ENCODE measurements at regions not wholly inside any gene's neighbourhood (a gene's known extent, or its start where the extent isn't known, plus 50 kb on each side); places are given as distances from the start of the nearest gene placed in this dataset.
"Not testable (repeated sequence)": the region's sequence is repeated elsewhere in the genome, so short reads cannot be mapped to it uniquely, and the experiment has no call there.

GRCh38 chr2:234352270-234352669 lies 144.6 kb downstream of the ARL4C start:
- no peak overlapping the region for H3K4me3 Mint-ChIP-seq
- peak overlapping the region in 1 of 3 donors; percentile 71 for H3K27ac Mint-ChIP-seq
- H3K9me3 Mint-ChIP-seq, result peaks cover 5 to 10% (median 7%) of the 10 kb centered on the region in 3 donors

GRCh38 chr2:234351866-234352265 lies 145.0 kb downstream of the ARL4C start:
- Mint-ChIP-seq H3K4me1 (peaks cover 14 to 21% (median 16%) of the 10 kb centered on the region in 3 donors), H3K9me3 (peaks cover 5 to 10% (median 7%) of the 10 kb centered on the region in 3 donors)
- H3K27ac Mint-ChIP-seq, H3K4me3 Mint-ChIP-seq, H3K27me3 Mint-ChIP-seq, H3K36me3 Mint-ChIP-seq: not testable (repeated sequence)

More at GRCh38 chr2:234352270-234352669, 144.6 kb downstream of the ARL4C start:
- Mint-ChIP-seq H3K36me3 (no peaks in the 10 kb centered on the region), H3K4me1 (peaks cover 14 to 21% (median 16%) of the 10 kb centered on the region in 3 donors), H3K27me3 (peaks cover 6% of the 10 kb centered on the region)

GRCh38 chr2:234348081-234348480 lies 148.8 kb downstream of the ARL4C start:
- peak overlapping the region in 1 of 4 donors; percentile 42 for H3K4me3 Mint-ChIP-seq

GRCh38 chr2:234345921-234346320 lies 151.0 kb downstream of the ARL4C start:
- Mint-ChIP-seq H3K27me3 (no peaks in the 10 kb centered on the region), H3K36me3 (no peaks in the 10 kb centered on the region), H3K9me3 (no peaks in the 10 kb centered on the region), H3K27ac (peak overlapping the region in 1 of 3 donors; percentile 58), H3K4me1 (peaks cover 10 to 12% (median 11%) of the 10 kb centered on the region in 3 donors), H3K4me3 (no peak overlapping the region)

More at GRCh38 chr2:234348081-234348480, 148.8 kb downstream of the ARL4C start:
- peaks cover 3 to 8% (median 6%) of the 10 kb centered on the region in 3 donors for H3K9me3 Mint-ChIP-seq
- H3K36me3 Mint-ChIP-seq, result no peaks in the 10 kb centered on the region
- peaks cover 6 to 12% (median 10%) of the 10 kb centered on the region in 3 donors for H3K4me1 Mint-ChIP-seq
- no peak overlapping the region for H3K27ac Mint-ChIP-seq
- H3K27me3 Mint-ChIP-seq, result peaks cover under 1% of the 10 kb centered on the region

GRCh38 chr2:234344012-234344411 lies 152.9 kb downstream of the ARL4C start:
- Mint-ChIP-seq H3K9me3 (peaks cover 0 to 7% (median 3%) of the 10 kb centered on the region in 3 donors), H3K4me1 (peaks cover 11 to 15% (median 11%) of the 10 kb centered on the region in 3 donors), H3K27ac (no peak overlapping the region), H3K4me3 (no peak overlapping the region), H3K36me3 (peaks cover under 1% of the 10 kb centered on the region), H3K27me3 (no peaks in the 10 kb centered on the region)

- Mint-ChIP-seq H3K4me1 (peaks cover 10 to 15% (median 12%) of the 10 kb centered on the region in 3 donors), H3K27ac (no peak overlapping the region), H3K27me3 (no peaks in the 10 kb centered on the region)
Observed at GRCh38 chr2:234343372-234343771, 153.5 kb downstream of the ARL4C start.

GRCh38 chr2:234341306-234341985 lies 155.4 kb downstream of the ARL4C start:
- peaks cover 4 to 5% (median 4%) of the 10 kb centered on the region in 3 donors for H3K4me1 Mint-ChIP-seq
- peaks cover 4% of the 10 kb centered on the region for H3K27me3 Mint-ChIP-seq
- H3K36me3 Mint-ChIP-seq, result peaks cover 3% of the 10 kb centered on the region
- H3K9me3 Mint-ChIP-seq, result peaks cover 0 to 8% (median 3%) of the 10 kb centered on the region in 3 donors
- H3K27ac Mint-ChIP-seq, result no peak overlapping the region
- no peak overlapping the region for H3K4me3 Mint-ChIP-seq

More at GRCh38 chr2:234343372-234343771, 153.5 kb downstream of the ARL4C start:
- Mint-ChIP-seq H3K4me3 (no peak overlapping the region), H3K36me3 (peaks cover 3% of the 10 kb centered on the region), H3K9me3 (peaks cover 0 to 8% (median 3%) of the 10 kb centered on the region in 3 donors)

GRCh38 chr2:234339501-234339900 lies 157.4 kb downstream of the ARL4C start:
- H3K27ac Mint-ChIP-seq, result no peak overlapping the region
- peaks cover 3% of the 10 kb centered on the region for H3K36me3 Mint-ChIP-seq
- no peak overlapping the region for H3K4me3 Mint-ChIP-seq
- H3K4me1 Mint-ChIP-seq, result peaks cover 4 to 5% (median 4%) of the 10 kb centered on the region in 3 donors
- peaks cover 0 to 8% (median 3%) of the 10 kb centered on the region in 3 donors for H3K9me3 Mint-ChIP-seq
- H3K27me3 Mint-ChIP-seq, result peaks cover 7% of the 10 kb centered on the region

- H3K27ac Mint-ChIP-seq, result no peak overlapping the region
- peaks cover 4 to 5% (median 4%) of the 10 kb centered on the region in 3 donors for H3K4me1 Mint-ChIP-seq
- H3K4me3 Mint-ChIP-seq, result no peak overlapping the region
- peaks cover 5% of the 10 kb centered on the region for H3K36me3 Mint-ChIP-seq
- peaks cover 10% of the 10 kb centered on the region for H3K27me3 Mint-ChIP-seq
- peaks cover 0 to 8% (median 3%) of the 10 kb centered on the region in 3 donors for H3K9me3 Mint-ChIP-seq
Observed at GRCh38 chr2:234339011-234339410, 157.9 kb downstream of the ARL4C start.

GRCh38 chr2:234335661-234336228 lies 161.1 kb downstream of the ARL4C start:
- Mint-ChIP-seq H3K27me3 (peaks cover 19% of the 10 kb centered on the region), H3K9me3 (peaks cover 0 to 8% (median 3%) of the 10 kb centered on the region in 3 donors), H3K27ac (peak overlapping the region in 1 of 3 donors; percentile 33), H3K4me1 (peaks cover 0 to 13% (median 5%) of the 10 kb centered on the region in 3 donors), H3K4me3 (no peak overlapping the region), H3K36me3 (peaks cover 5% of the 10 kb centered on the region)

GRCh38 chr2:234334756-234335155 lies 162.1 kb downstream of the ARL4C start:
- Mint-ChIP-seq H3K4me1 (peaks cover 0 to 12% (median 5%) of the 10 kb centered on the region in 3 donors), H3K27me3 (peaks cover 19% of the 10 kb centered on the region), H3K4me3 (no peak overlapping the region), H3K36me3 (peaks cover 5% of the 10 kb centered on the region), H3K9me3 (peaks cover 0 to 8% (median 3%) of the 10 kb centered on the region in 3 donors), H3K27ac (no peak overlapping the region)

- Mint-ChIP-seq H3K9me3 (peaks cover 0 to 2% (median 0%) of the 10 kb centered on the region in 3 donors), H3K4me3 (no peak overlapping the region), H3K27me3 (peaks cover 19% of the 10 kb centered on the region), H3K4me1 (peaks cover 0 to 11% (median 5%) of the 10 kb centered on the region in 3 donors), H3K36me3 (peaks cover 5% of the 10 kb centered on the region), H3K27ac (no peak overlapping the region)
Observed at GRCh38 chr2:234334151-234334550, 162.7 kb downstream of the ARL4C start.

- Mint-ChIP-seq H3K36me3 (peaks cover 2% of the 10 kb centered on the region), H3K9me3 (no peaks in the 10 kb centered on the region), H3K27ac (peak overlapping the region in 1 of 3 donors; percentile 22), H3K27me3 (peaks cover 19% of the 10 kb centered on the region), H3K4me3 (no peak overlapping the region), H3K4me1 (peaks cover 0 to 8% (median 1%) of the 10 kb centered on the region in 3 donors)
Observed at GRCh38 chr2:234333168-234334130, 163.4 kb downstream of the ARL4C start.

GRCh38 chr2:234331966-234332365 lies 164.9 kb downstream of the ARL4C start:
- Mint-ChIP-seq H3K27ac (peak overlapping the region in 1 of 3 donors; percentile 62), H3K36me3 (peaks cover 2% of the 10 kb centered on the region), H3K27me3 (peaks cover 21% of the 10 kb centered on the region), H3K4me1 (peaks cover 0 to 12% (median 5%) of the 10 kb centered on the region in 3 donors), H3K9me3 (no peaks in the 10 kb centered on the region), H3K4me3 (peak overlapping the region in 1 of 4 donors; percentile 65)
